ENCODE measurements at regions not wholly inside any gene's neighbourhood (a gene's known extent, or its start where the extent isn't known, plus 50 kb on each side); places are given as distances from the start of the nearest gene placed in this dataset.

- TF ChIP-seq CTCF (IDR thresholded peaks at IDR 0.05) (no peak), POLR2AphosphoS5 (IDR thresholded peaks at IDR 0.05; ENCODE audit: insufficient read depth in 1 of 2, low read depth in 1 of 2) (no peak)
Observed at GRCh38 chr11:32216749-32217148, 125.9 kb downstream of the RCN1 start.
